GM12875 (cell line): ENCODE measurements at regions not wholly inside any gene's neighbourhood (a gene's known extent, or its start where the extent isn't known, plus 50 kb on each side); places are given as distances from the start of the nearest gene placed in this dataset.
"Not testable (repeated sequence)": the region's sequence is repeated elsewhere in the genome, so short reads cannot be mapped to it uniquely, and the experiment has no call there.

Source experiments
- H3K4me3 ChIP-seq: one replicate; pipeline ENCODE4 v1.5.1; 2011; ENCODE audit warnings: low read depth, low read length, control low read depth
- CTCF ChIP-seq: IDR thresholded peaks from 2 replicates; pipeline ENCODE4 v1.5.1; 2011; ENCODE audit warnings: low read depth, mild to moderate bottlenecking, control low read depth, inconsistent platforms, low read length, moderate library complexity, borderline replicate concordance; ENCODE audit not compliant: insufficient read depth

DNA sequence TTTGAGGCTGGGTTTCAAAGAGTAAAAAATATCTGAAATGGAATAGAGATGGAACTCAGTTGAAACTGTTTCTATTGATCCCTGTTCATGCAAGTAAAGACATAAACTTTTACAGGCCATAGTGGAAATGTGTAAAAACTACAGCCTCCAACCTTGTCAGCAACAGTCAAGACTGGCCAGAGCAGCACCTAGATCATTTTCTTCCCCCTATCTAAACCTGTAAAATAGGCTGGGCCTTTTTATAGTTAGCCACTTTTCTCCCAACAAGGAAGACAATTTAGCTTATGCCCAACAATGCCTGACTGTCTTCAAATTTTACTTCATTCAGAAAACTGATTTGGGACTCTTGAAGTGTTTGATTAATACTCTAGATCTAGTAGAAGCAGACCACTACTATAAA, 91.5 kb upstream of the CMC1 start:
- no peak overlapping the region for H3K4me3 ChIP-seq
- TF ChIP-seq CTCF, result no peak

- H3K4me3 ChIP-seq, result no peak overlapping the region
- no peak for TF ChIP-seq CTCF
Observed at GRCh38 chr3:28150465-28151206, 90.8 kb upstream of the CMC1 start.

- TF ChIP-seq CTCF, result no peak
- no peak overlapping the region for H3K4me3 ChIP-seq
Observed at GRCh38 chr3:28151207-28151550, 90.2 kb upstream of the CMC1 start.

GRCh38 chr3:28151608-28152228, 89.7 kb upstream of the CMC1 start:
- no peak for TF ChIP-seq CTCF
- H3K4me3 ChIP-seq, result no peak overlapping the region

GRCh38 chr3:28155631-28156030, 85.8 kb upstream of the CMC1 start:
- TF ChIP-seq CTCF, result no peak
- H3K4me3 ChIP-seq, result no peak overlapping the region

GRCh38 chr3:28156599-28156998, 84.8 kb upstream of the CMC1 start:
- not testable (repeated sequence) for H3K4me3 ChIP-seq

GRCh38 chr3:28171962-28172361, 69.5 kb upstream of the CMC1 start:
- H3K4me3 ChIP-seq, result no peak overlapping the region

More at GRCh38 chr3:28171962-28172361, 69.5 kb upstream of the CMC1 start:
- no peak for TF ChIP-seq CTCF
